ENCODE measurements at regions not wholly inside any gene's neighbourhood (a gene's known extent, or its start where the extent isn't known, plus 50 kb on each side); places are given as distances from the start of the nearest gene placed in this dataset.

- TF ChIP-seq CTCF (IDR thresholded peaks at IDR 0.05 in 4 of 5, conservative IDR thresholded peaks at IDR 0.05 in 1 of 5) (no peak), POLR2A (IDR thresholded peaks at IDR 0.05) (no peak)
Observed at GRCh38 chr9:71357346-71357745, 235.9 kb upstream of the TRPM3 start.
